MG63 (cell line): ENCODE measurements at regions not wholly inside any gene's neighbourhood (a gene's known extent, or its start where the extent isn't known, plus 50 kb on each side); places are given as distances from the start of the nearest gene placed in this dataset.
"Not testable (repeated sequence)": the region's sequence is repeated elsewhere in the genome, so short reads cannot be mapped to it uniquely, and the experiment has no call there.

Experiments used
- DNase-seq: peaks from one replicate; pipeline ENCODE4 v3.0.0-alpha.2; 2020
- H3K27me3 ChIP-seq: fragments of 250-450 bp; sonication (Bioruptor Pico); 2 replicates; pipeline ENCODE4 v1.5.1; 2020; ENCODE audit warnings: mild to moderate bottlenecking, moderate library complexity
- H3K36me3 ChIP-seq: fragments of 250-450 bp; sonication (Bioruptor Pico); 2 replicates; pipeline ENCODE4 v1.5.1; 2020; ENCODE audit warnings: mild to moderate bottlenecking, moderate library complexity
- H3K4me3 ChIP-seq: fragments of 250-450 bp; sonication (Bioruptor Pico); 2 replicates; pipeline ENCODE4 v1.5.1; 2020; ENCODE audit warnings: mild to moderate bottlenecking, moderate library complexity
- H3K9me3 ChIP-seq: fragments of 250-450 bp; sonication (Bioruptor Pico); 2 replicates; pipeline ENCODE4 v1.5.1; 2020; ENCODE audit warnings: mild to moderate bottlenecking, moderate library complexity

GRCh38 chr12:67893022-67893580 is 96.1 kb upstream of the IFNG-AS1 start:
- DNase-seq: no peak

GRCh38 chr12:67900418-67900817 is 88.8 kb upstream of the IFNG-AS1 start:
- H3K4me3 ChIP-seq, H3K27me3 ChIP-seq, DNase-seq, H3K9me3 ChIP-seq, H3K36me3 ChIP-seq: not testable (repeated sequence)

More at GRCh38 chr12:67893022-67893580, 96.1 kb upstream of the IFNG-AS1 start:
- no peaks in the 10 kb centered on the region for H3K9me3 ChIP-seq
- H3K36me3 ChIP-seq: no peaks in the 10 kb centered on the region
- H3K4me3 ChIP-seq: no peak overlapping the region
- H3K27me3 ChIP-seq: no peaks in the 10 kb centered on the region

GRCh38 chr12:67909091-67909531 is 80.1 kb upstream of the IFNG-AS1 start:
- no peak for DNase-seq
- peaks cover 4% of the 10 kb centered on the region for H3K9me3 ChIP-seq
- H3K4me3 ChIP-seq: no peak overlapping the region
- H3K36me3 ChIP-seq: peaks cover 5% of the 10 kb centered on the region
- H3K27me3 ChIP-seq: no peaks in the 10 kb centered on the region

DNA sequence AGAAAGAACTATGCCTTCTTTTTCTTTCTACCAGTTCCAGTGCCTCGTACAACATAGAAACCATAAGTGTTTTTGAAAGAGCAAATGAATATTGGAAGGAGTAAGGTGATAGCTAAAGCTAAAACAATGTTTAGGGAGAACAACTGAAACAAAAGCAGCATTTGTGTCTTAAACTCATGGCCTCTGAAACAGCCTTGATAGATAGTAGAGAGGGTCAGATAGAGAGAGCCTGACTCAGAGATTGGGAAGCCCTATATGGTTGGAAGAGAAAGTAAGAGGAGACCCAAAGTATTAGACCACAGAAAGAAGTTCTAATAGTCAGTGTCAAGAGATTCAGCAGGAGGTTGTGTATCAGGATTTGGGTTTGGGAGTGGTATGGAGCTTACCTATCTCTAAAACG is 79.6 kb upstream of the IFNG-AS1 start:
- no peak overlapping the region for H3K4me3 ChIP-seq
- H3K36me3 ChIP-seq: peaks cover 5% of the 10 kb centered on the region
- DNase-seq: no peak
- H3K9me3 ChIP-seq: peaks cover 4% of the 10 kb centered on the region
- no peaks in the 10 kb centered on the region for H3K27me3 ChIP-seq

DNA sequence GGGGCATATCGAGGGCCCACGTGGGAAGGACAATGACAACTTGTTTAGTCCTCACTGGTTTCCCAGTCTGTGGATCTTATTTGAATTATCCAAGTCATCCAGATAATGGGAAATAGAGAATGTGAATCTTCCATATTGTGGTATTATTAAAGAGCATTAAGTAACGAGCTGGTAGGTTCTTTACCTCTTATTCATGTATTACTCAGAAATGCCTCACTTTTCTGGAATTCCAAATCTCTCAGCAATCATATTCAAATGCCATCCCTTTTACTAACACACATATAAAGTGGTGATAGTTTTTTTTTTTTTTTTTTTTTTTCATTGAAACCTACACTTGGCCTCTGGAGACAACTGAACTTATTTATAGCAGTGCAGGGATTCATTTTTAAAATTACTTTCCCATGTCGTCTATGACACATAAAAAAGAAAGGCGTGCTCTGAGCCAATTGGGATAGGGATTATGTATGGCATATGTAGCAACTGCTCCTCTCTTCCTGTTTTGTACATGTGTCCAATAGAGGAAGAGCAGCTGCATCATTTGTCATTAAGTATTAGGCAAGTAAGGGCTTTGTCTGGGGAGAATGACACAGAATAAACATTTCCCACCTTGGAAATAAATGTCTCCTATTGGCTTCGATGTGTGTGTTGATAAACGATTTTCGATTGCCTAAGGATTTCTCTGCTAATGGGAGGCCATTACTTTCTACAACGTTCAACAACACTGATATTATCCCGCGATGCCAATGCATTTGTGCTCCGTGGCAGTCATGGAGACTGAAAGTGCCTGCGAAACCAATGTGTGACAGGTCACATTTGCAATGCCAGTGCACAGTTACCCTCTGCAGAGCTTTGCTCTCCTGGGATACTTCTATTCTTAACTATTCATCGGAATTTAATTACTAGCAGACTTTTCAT is 78.6 kb upstream of the IFNG-AS1 start:
- DNase-seq: peak; percentile 42
- Histone ChIP-seq H3K27me3 (no peaks in the 10 kb centered on the region), H3K36me3 (peaks cover 5% of the 10 kb centered on the region), H3K4me3 (no peak overlapping the region), H3K9me3 (peaks cover 4% of the 10 kb centered on the region)

DNA sequence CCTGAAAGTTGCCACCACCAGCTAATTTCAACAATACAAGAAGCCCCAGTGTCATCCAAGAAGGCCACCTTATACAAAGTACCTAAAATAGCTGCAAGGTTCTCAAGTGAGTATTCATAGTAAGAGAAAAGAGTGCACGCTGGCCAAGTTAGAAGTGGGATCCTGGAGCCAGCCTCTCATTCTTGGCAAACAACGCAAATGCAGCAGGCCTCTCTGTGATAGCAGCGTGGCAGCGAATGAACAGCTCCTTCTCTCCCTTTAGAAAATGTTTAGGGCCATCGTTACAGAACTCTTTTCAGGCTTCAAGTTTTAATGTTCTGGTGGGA is 78.0 kb upstream of the IFNG-AS1 start:
- H3K9me3 ChIP-seq: peaks cover 4% of the 10 kb centered on the region
- peaks cover 5% of the 10 kb centered on the region for H3K36me3 ChIP-seq
- no peak for DNase-seq
- H3K4me3 ChIP-seq: no peak overlapping the region
- no peaks in the 10 kb centered on the region for H3K27me3 ChIP-seq

GRCh38 chr12:67911789-67912188 is 77.5 kb upstream of the IFNG-AS1 start:
- Histone ChIP-seq H3K36me3 (peaks cover 5% of the 10 kb centered on the region), H3K27me3 (no peaks in the 10 kb centered on the region)
- DNase-seq: no peak

DNA sequence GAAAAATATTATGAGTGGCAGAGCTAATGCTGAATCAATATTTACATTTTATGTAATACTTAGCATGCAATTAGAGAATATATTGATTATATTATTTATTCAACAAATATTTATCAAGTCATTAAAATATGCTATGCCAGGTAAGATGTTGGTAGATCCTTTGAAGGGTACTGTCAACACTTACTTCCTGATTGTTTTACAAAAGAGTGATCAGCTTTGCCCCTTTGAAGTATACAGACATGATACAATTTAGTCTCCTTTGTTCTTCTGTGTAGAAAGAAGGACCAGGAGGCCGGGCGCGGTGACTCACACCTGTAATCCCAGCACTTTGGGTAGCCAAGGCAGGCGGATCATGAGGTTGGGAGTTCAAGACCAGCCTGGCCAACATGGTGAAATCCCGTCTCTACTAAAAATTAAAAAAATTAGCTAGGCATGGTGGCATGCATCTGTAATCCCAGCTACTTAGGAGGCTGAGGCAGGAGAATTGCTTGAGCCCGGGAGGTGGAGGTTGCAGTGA is 73.9 kb upstream of the IFNG-AS1 start:
- no peaks in the 10 kb centered on the region for H3K36me3 ChIP-seq
- no peak for DNase-seq
- H3K9me3 ChIP-seq: peaks cover 2% of the 10 kb centered on the region; the same call in 1 of the 2 replicates
- no peaks in the 10 kb centered on the region for H3K27me3 ChIP-seq
- no peak overlapping the region for H3K4me3 ChIP-seq

More at GRCh38 chr12:67911789-67912188, 77.5 kb upstream of the IFNG-AS1 start:
- peaks cover 4% of the 10 kb centered on the region for H3K9me3 ChIP-seq
- H3K4me3 ChIP-seq: no peak overlapping the region

DNA sequence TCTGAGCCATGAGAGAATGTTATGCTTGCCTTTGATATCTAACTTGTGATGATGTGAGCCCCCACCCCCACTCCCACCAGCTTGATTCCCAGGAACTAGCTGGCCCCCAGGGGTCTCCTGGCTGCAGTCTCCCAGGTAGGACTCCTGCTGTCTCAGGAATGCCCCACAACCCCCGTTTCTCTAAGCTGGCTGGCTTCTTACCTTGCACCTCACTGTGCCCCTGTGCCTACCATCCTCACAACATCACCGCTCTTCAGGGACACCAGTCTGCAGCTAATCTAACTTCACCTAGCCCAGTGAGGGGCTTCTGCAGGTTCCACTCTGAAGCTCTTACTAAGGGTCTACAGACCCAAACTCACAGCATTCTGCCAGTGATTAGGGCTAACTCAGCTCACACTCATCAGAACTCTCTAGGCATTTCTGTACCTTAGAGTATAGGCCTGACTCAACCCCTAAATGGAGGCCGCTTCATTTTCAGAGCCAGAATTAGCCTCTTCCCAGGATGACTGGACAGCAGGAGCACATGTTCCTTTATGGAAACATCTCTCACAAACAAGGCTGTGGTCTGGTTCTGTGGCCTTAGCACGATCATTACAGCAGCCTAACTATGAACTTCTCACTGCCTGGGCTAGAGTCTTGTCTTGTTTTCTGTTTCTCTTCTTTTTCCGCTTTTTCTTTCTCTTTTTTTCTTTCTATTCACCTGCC is 72.8 kb upstream of the IFNG-AS1 start:
- H3K9me3 ChIP-seq: no peaks in the 10 kb centered on the region
- H3K4me3 ChIP-seq: no peak overlapping the region
- DNase-seq: no peak
- no peaks in the 10 kb centered on the region for H3K36me3 ChIP-seq
- H3K27me3 ChIP-seq: no peaks in the 10 kb centered on the region

DNA sequence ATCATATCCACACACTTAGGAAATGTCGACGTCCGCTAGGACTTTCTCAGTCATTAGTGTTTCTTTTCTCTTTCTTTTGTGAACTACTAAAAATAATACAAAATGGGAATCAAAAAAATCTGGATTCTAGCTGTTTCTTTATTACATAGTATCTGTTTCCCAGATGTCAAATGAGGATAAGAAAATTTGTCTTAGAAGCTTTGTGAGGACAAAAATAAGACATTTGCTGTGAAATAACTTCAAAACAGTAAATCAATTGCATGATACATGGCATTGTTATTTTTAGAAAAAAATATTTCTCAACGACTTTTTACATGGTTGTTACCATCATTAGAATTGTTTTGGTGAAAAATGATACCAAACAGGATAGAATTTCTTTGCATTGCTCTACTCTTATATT is 71.4 kb upstream of the IFNG-AS1 start:
- no peaks in the 10 kb centered on the region for H3K9me3 ChIP-seq
- H3K4me3 ChIP-seq: no peak overlapping the region
- no peak for DNase-seq
- no peaks in the 10 kb centered on the region for H3K36me3 ChIP-seq
- H3K27me3 ChIP-seq: no peaks in the 10 kb centered on the region

DNA sequence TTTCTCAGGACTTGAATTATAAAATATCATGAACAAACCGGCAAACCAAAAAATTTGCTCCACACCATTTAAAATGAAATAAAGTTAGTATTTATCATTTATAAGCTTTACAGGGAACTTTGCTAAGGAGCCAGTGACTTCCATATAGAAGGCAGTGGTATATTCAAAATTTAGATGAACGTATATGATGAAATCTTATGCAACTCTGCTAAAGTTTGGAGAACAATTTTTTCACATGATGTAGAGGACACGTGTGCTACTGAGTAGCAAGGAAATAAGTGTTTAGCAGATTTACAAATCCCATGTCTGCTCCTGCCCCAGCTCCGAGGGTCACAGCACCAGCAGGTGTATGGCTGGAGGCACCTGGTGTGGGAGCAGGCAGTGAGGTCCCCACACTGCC is 70.8 kb upstream of the IFNG-AS1 start:
- Histone ChIP-seq H3K4me3 (no peak overlapping the region), H3K27me3 (no peaks in the 10 kb centered on the region), H3K36me3 (no peaks in the 10 kb centered on the region), H3K9me3 (no peaks in the 10 kb centered on the region)
- DNase-seq: no peak

DNA sequence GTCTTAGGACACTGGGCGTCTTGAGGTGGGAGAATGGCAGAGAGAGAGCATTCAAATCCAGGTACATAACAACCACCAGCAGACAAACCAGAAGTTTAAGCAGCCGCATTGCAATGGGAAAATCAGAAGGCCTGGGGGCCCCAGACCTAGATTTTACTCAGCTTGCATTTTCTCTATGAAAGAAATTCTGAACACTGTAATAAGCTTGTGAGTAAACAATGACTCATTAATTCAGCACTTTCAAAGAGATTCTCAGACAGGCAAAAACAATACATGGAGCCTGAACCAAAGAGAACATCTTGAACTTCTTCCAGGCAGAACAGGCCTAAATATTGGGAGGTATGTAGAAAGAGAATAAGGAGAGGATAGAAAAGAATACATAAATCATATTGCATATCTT is 69.8 kb upstream of the IFNG-AS1 start:
- Histone ChIP-seq H3K27me3 (no peaks in the 10 kb centered on the region), H3K9me3 (no peaks in the 10 kb centered on the region), H3K4me3 (no peak overlapping the region), H3K36me3 (no peaks in the 10 kb centered on the region)
- DNase-seq: no peak

- DNase-seq: no peak
- Histone ChIP-seq H3K9me3 (no peaks in the 10 kb centered on the region), H3K27me3 (no peaks in the 10 kb centered on the region), H3K4me3 (no peak overlapping the region), H3K36me3 (no peaks in the 10 kb centered on the region)
These were observed 68.8 kb upstream of the IFNG-AS1 start for GRCh38 chr12:67920413-67920812.

DNA sequence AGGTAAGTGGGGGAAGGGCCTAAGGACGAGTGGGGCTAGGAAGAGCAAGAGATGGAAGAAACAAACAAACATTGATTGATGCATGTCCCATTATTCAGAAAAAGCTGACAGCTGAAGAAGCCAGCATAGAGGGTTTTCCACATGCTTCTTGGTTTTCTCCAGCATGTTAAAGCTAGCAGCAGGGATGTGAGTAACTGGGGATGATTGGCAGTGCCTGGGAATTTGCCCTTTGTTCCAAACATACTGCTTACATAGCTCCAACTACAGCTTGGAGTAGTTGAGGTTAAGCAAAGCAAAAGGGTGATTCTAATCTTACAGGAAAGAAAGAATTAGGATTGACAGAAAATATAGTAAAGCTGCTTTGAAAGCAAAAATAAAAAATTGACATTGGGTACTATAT is 68.0 kb upstream of the IFNG-AS1 start:
- Histone ChIP-seq H3K4me3 (no peak overlapping the region), H3K9me3 (no peaks in the 10 kb centered on the region), H3K27me3 (no peaks in the 10 kb centered on the region), H3K36me3 (no peaks in the 10 kb centered on the region)
- no peak for DNase-seq

- DNase-seq: no peak
- no peak overlapping the region for H3K4me3 ChIP-seq
These were observed 67.0 kb upstream of the IFNG-AS1 start for GRCh38 chr12:67922245-67922644.

GRCh38 chr12:67925077-67925476 is 64.2 kb upstream of the IFNG-AS1 start:
- no peak for DNase-seq

More at GRCh38 chr12:67922245-67922644, 67.0 kb upstream of the IFNG-AS1 start:
- H3K27me3 ChIP-seq: no peaks in the 10 kb centered on the region
- no peaks in the 10 kb centered on the region for H3K9me3 ChIP-seq
- H3K36me3 ChIP-seq: no peaks in the 10 kb centered on the region

DNA sequence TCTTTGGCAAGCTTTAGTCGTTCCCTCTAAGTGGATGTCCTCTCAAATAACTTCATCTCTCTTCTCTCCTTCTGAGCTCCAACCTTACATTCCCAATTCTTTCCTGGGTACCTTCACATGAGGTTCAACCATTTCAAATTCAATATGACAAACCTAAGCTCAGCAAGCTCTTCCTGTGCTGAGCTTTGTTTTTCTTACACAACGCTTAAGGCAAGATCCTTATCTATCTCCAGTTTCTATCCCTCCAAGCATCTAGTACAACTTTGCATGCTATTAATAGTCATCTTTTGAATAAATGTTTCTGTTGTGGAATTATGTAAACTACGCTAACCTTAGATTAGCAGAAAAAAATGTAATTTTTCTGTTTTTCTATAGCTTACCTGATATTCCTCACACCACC is 63.7 kb upstream of the IFNG-AS1 start:
- no peak for DNase-seq
- Histone ChIP-seq H3K4me3 (no peak overlapping the region), H3K36me3 (no peaks in the 10 kb centered on the region), H3K9me3 (no peaks in the 10 kb centered on the region), H3K27me3 (no peaks in the 10 kb centered on the region)

More at GRCh38 chr12:67925077-67925476, 64.2 kb upstream of the IFNG-AS1 start:
- no peaks in the 10 kb centered on the region for H3K9me3 ChIP-seq
- H3K36me3 ChIP-seq: no peaks in the 10 kb centered on the region
- no peak overlapping the region for H3K4me3 ChIP-seq
- no peaks in the 10 kb centered on the region for H3K27me3 ChIP-seq
